Activated CD4-positive, alpha-beta T cell treated with anti-CD3 and anti-CD28 coated beads for 36 hours (primary cell): ENCODE measurements at regions not wholly inside any gene's neighbourhood (a gene's known extent, or its start where the extent isn't known, plus 50 kb on each side); places are given as distances from the start of the nearest gene placed in this dataset.

ENCODE experiments used
- ATAC-seq: fragments of 200-7000 bp; cut with Tn5 transposase; one replicate; pipeline ENCODE4 v1.10.0; 2021; ENCODE audit warnings: mild to moderate bottlenecking, moderate library complexity
- CTCF ChIA-PET: fragments of 350-600 bp; sonication (Branson Sonifier 250); formaldehyde crosslinking; loops from one replicate; lab custom pipeline; 2021; ENCODE audit warnings: antibody characterized with exemption; lab: Charles Lee
- POLR2A ChIA-PET: fragments of 350-600 bp; sonication (Branson Sonifier 250); formaldehyde crosslinking; loops from one replicate; lab custom pipeline; 2021; ENCODE audit warnings: antibody characterized with exemption, inconsistent platforms; lab: Charles Lee
- DNase-seq: peaks from one replicate; pipeline ENCODE4 v3.0.0-alpha.2; 2020
- H3K27ac Mint-ChIP-seq: one replicate; pipeline ENCODE4 v1.8.0; 2021; ENCODE audit warnings: mixed read lengths
- H3K27me3 Mint-ChIP-seq: one replicate; pipeline ENCODE4 v1.8.0; 2021; ENCODE audit warnings: mixed read lengths
- H3K36me3 Mint-ChIP-seq: one replicate; pipeline ENCODE4 v1.8.0; 2021; ENCODE audit warnings: low read depth, mixed read lengths
- H3K4me1 Mint-ChIP-seq: one replicate; pipeline ENCODE4 v1.8.0; 2021; ENCODE audit warnings: mixed read lengths
- H3K4me3 Mint-ChIP-seq: one replicate; pipeline ENCODE4 v1.8.0; 2021; ENCODE audit warnings: mild to moderate bottlenecking, moderate library complexity, mixed read lengths
- H3K9me3 Mint-ChIP-seq: one replicate; pipeline ENCODE4 v1.8.0; 2021; ENCODE audit warnings: low read depth, mixed read lengths
- intact Hi-C, 2 experiments: fragments of 100-400 bp; cut with DNase I in 1 of 2; cut with micrococcal nuclease in 1 of 2; formaldehyde crosslinking; loops; one replicate each; pipeline versions ENCODE4 v1.14.2 to v1.15.1; 2022 to 2024; cut with DNase I, micrococcal nuclease

GRCh38 chr13:34006011-34006410 lies 188.1 kb downstream of the RFC3 start:
- Mint-ChIP-seq H3K4me3 (no peak overlapping the region), H3K27me3 (no peaks in the 10 kb centered on the region), H3K36me3 (no peaks in the 10 kb centered on the region), H3K27ac (no peak overlapping the region), H3K9me3 (no peaks in the 10 kb centered on the region), H3K4me1 (no peaks in the 10 kb centered on the region)
- POLR2A ChIA-PET: no interaction called here
- no peak for DNase-seq
- no peak for ATAC-seq
- intact Hi-C loops: no loop called here
- CTCF ChIA-PET: interaction anchor here (0.8 kb wide), 1 partner anchor 13 kb away, joined by 3 read pairs; no protein-coding TSS in a partner anchor

GRCh38 chr13:34011552-34012085 lies 193.7 kb downstream of the RFC3 start:
- H3K9me3 Mint-ChIP-seq: no peaks in the 10 kb centered on the region
- ChIA-PET CTCF (no interaction called here), POLR2A (no interaction called here)
- H3K4me3 Mint-ChIP-seq: no peak overlapping the region
- no peak for DNase-seq
- no peak for ATAC-seq
- intact Hi-C loops: no loop called here
- peaks cover 7% of the 10 kb centered on the region for H3K27me3 Mint-ChIP-seq
- no peaks in the 10 kb centered on the region for H3K4me1 Mint-ChIP-seq
- no peak overlapping the region for H3K27ac Mint-ChIP-seq
- H3K36me3 Mint-ChIP-seq: no peaks in the 10 kb centered on the region

GRCh38 chr13:34012382-34012781 lies 194.4 kb downstream of the RFC3 start:
- Mint-ChIP-seq H3K36me3 (no peaks in the 10 kb centered on the region), H3K27me3 (peaks cover 7% of the 10 kb centered on the region), H3K4me3 (no peak overlapping the region), H3K9me3 (no peaks in the 10 kb centered on the region), H3K4me1 (no peaks in the 10 kb centered on the region), H3K27ac (no peak overlapping the region)
- intact Hi-C loops: no loop called here
- POLR2A ChIA-PET: no interaction called here
- DNase-seq (no peak), ATAC-seq (no peak)
- CTCF ChIA-PET: interaction anchor here (0.9 kb wide), 1 partner anchor 46 kb away, joined by 3 read pairs; no protein-coding TSS in a partner anchor

GRCh38 chr13:34013061-34013460 lies 195.1 kb downstream of the RFC3 start:
- H3K9me3 Mint-ChIP-seq: no peaks in the 10 kb centered on the region
- no peaks in the 10 kb centered on the region for H3K4me1 Mint-ChIP-seq
- CTCF ChIA-PET: interaction anchor here (0.9 kb wide), 1 partner anchor 47 kb away, joined by 3 read pairs; no protein-coding TSS in a partner anchor
- no peak overlapping the region for H3K4me3 Mint-ChIP-seq
- H3K36me3 Mint-ChIP-seq: no peaks in the 10 kb centered on the region
- peaks cover 7% of the 10 kb centered on the region for H3K27me3 Mint-ChIP-seq
- no peak overlapping the region for H3K27ac Mint-ChIP-seq
- ATAC-seq (no peak), DNase-seq (no peak)
- POLR2A ChIA-PET: no interaction called here
- intact Hi-C loops: no loop called here

- Mint-ChIP-seq H3K4me1 (no peaks in the 10 kb centered on the region), H3K27me3 (peaks cover 7% of the 10 kb centered on the region), H3K4me3 (no peak overlapping the region), H3K36me3 (no peaks in the 10 kb centered on the region), H3K27ac (no peak overlapping the region), H3K9me3 (peaks cover 7% of the 10 kb centered on the region)
- no peak for ATAC-seq
- no peak for DNase-seq
- CTCF ChIA-PET: no interaction called here
- POLR2A ChIA-PET: no interaction called here
- intact Hi-C loops: no loop called here
These were observed 199.3 kb downstream of the RFC3 start for GRCh38 chr13:34017231-34017630.

- Mint-ChIP-seq H3K27ac (no peak overlapping the region), H3K4me3 (no peak overlapping the region), H3K36me3 (no peaks in the 10 kb centered on the region), H3K27me3 (peaks cover 2% of the 10 kb centered on the region), H3K4me1 (no peaks in the 10 kb centered on the region), H3K9me3 (peaks cover 7% of the 10 kb centered on the region)
- CTCF ChIA-PET: no interaction called here
- intact Hi-C loops: no loop called here
- POLR2A ChIA-PET: no interaction called here
- no peak for ATAC-seq
- no peak for DNase-seq
These were observed 201.9 kb downstream of the RFC3 start for GRCh38 chr13:34019870-34020269.

GRCh38 chr13:34020388-34020787 lies 202.4 kb downstream of the RFC3 start:
- Mint-ChIP-seq H3K27me3 (peaks cover 2% of the 10 kb centered on the region), H3K9me3 (peaks cover 7% of the 10 kb centered on the region), H3K27ac (no peak overlapping the region), H3K4me3 (no peak overlapping the region), H3K4me1 (no peaks in the 10 kb centered on the region), H3K36me3 (no peaks in the 10 kb centered on the region)
- intact Hi-C loops: no loop called here
- POLR2A ChIA-PET: no interaction called here
- no peak for DNase-seq
- ATAC-seq: no peak
- CTCF ChIA-PET: no interaction called here

- Mint-ChIP-seq H3K27ac (no peak overlapping the region), H3K27me3 (no peaks in the 10 kb centered on the region), H3K36me3 (no peaks in the 10 kb centered on the region), H3K4me1 (no peaks in the 10 kb centered on the region), H3K4me3 (no peak overlapping the region), H3K9me3 (peaks cover 11% of the 10 kb centered on the region)
- CTCF ChIA-PET: no interaction called here
- DNase-seq: no peak
- no peak for ATAC-seq
- intact Hi-C loops: no loop called here
- POLR2A ChIA-PET: no interaction called here
These were observed 203.7 kb downstream of the RFC3 start for GRCh38 chr13:34021619-34022018.

- ChIA-PET POLR2A (no interaction called here), CTCF (no interaction called here)
- no peak overlapping the region for H3K4me3 Mint-ChIP-seq
- H3K36me3 Mint-ChIP-seq: no peaks in the 10 kb centered on the region
- peaks cover 23% of the 10 kb centered on the region for H3K9me3 Mint-ChIP-seq
- intact Hi-C loops: no loop called here
- no peaks in the 10 kb centered on the region for H3K4me1 Mint-ChIP-seq
- H3K27ac Mint-ChIP-seq: no peak overlapping the region
- H3K27me3 Mint-ChIP-seq: no peaks in the 10 kb centered on the region
- DNase-seq (no peak), ATAC-seq (no peak)
These were observed 207.8 kb downstream of the RFC3 start for GRCh38 chr13:34025746-34026145.

GRCh38 chr13:34026308-34026707 lies 208.4 kb downstream of the RFC3 start:
- ATAC-seq (no peak), DNase-seq (no peak)
- Mint-ChIP-seq H3K27ac (no peak overlapping the region), H3K4me3 (no peak overlapping the region), H3K9me3 (peaks cover 20% of the 10 kb centered on the region), H3K27me3 (no peaks in the 10 kb centered on the region), H3K4me1 (no peaks in the 10 kb centered on the region), H3K36me3 (no peaks in the 10 kb centered on the region)
- POLR2A ChIA-PET: no interaction called here
- CTCF ChIA-PET: no interaction called here
- intact Hi-C loops: no loop called here

- no peak overlapping the region for H3K27ac Mint-ChIP-seq
- H3K4me3 Mint-ChIP-seq: no peak overlapping the region
- CTCF ChIA-PET: no interaction called here
These were observed 210.8 kb downstream of the RFC3 start for GRCh38 chr13:34028496-34029442.

GRCh38 chr13:34030782-34031181 lies 212.8 kb downstream of the RFC3 start:
- Mint-ChIP-seq H3K27me3 (no peaks in the 10 kb centered on the region), H3K36me3 (no peaks in the 10 kb centered on the region), H3K9me3 (peaks cover 16% of the 10 kb centered on the region), H3K4me1 (no peaks in the 10 kb centered on the region), H3K4me3 (no peak overlapping the region), H3K27ac (no peak overlapping the region)
- no peak for DNase-seq
- POLR2A ChIA-PET: no interaction called here
- CTCF ChIA-PET: no interaction called here
- intact Hi-C loops: no loop called here
- no peak for ATAC-seq

More at GRCh38 chr13:34028496-34029442, 210.8 kb downstream of the RFC3 start:
- ATAC-seq (no peak), DNase-seq (no peak)
- intact Hi-C loops: no loop called here
- no peaks in the 10 kb centered on the region for H3K4me1 Mint-ChIP-seq
- no peaks in the 10 kb centered on the region for H3K27me3 Mint-ChIP-seq
- peaks cover 16% of the 10 kb centered on the region for H3K9me3 Mint-ChIP-seq
- POLR2A ChIA-PET: interaction anchor here (0.6 kb wide), 1 partner anchor 28 kb away, joined by 3 read pairs; no protein-coding TSS in a partner anchor
- H3K36me3 Mint-ChIP-seq: no peaks in the 10 kb centered on the region
